NB4 (cell line): ENCODE measurements at regions not wholly inside any gene's neighbourhood (a gene's known extent, or its start where the extent isn't known, plus 50 kb on each side); places are given as distances from the start of the nearest gene placed in this dataset.

Experiments
- DNase-seq: peaks from one replicate; pipeline ENCODE4 v3.0.0; 2010; ENCODE audit warnings: low read depth
- H3K4me3 ChIP-seq: one replicate; pipeline ENCODE4 v1.5.1; 2011; ENCODE audit warnings: mild to moderate bottlenecking, low read depth, low read length, moderate library complexity
- MYC ChIP-seq: IDR thresholded peaks from 2 replicates; pipeline ENCODE4 v1.6.1; 2011; ENCODE audit warnings: low read depth, low read length
- POLR2A ChIP-seq: IDR thresholded peaks from 2 replicates; pipeline ENCODE4 v1.6.1; 2011; ENCODE audit warnings: mild to moderate bottlenecking; ENCODE audit not compliant: insufficient read length; ENCODE audit errors: extremely low read depth
- TF ChIP-seq, protein P1 (sequence below): IDR thresholded peaks from one replicate; pipeline ENCODE4 v1.5.1; 2012; ENCODE audit warnings: low read depth, low read length
- TF ChIP-seq, protein P2 (sequence below): IDR thresholded peaks from 2 replicates; pipeline ENCODE4 v1.6.1; 2011; ENCODE audit warnings: low read depth, low read length

DNA sequence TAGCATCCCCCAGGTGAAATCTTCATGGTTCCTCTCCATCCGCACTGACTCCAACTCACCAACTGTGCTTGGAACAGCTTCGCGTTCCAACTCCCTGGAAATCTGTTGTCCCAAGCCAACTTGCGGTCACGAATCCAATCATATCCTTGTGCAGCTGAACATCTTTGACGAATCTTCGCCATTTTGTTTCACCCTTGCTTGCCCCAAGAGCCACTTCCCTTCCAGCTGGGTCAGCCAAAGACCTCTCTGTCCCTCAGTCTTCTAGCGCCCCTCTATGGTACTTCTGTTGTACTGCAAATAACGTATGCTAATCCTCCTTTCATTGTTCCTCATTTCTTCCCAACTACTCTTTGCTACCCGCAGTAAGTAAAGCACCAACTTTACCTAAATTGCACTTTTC, 61.0 kb upstream of the TARS1 start:
- no peak for TF ChIP-seq POLR2A
- TF ChIP-seq, protein P1, sequence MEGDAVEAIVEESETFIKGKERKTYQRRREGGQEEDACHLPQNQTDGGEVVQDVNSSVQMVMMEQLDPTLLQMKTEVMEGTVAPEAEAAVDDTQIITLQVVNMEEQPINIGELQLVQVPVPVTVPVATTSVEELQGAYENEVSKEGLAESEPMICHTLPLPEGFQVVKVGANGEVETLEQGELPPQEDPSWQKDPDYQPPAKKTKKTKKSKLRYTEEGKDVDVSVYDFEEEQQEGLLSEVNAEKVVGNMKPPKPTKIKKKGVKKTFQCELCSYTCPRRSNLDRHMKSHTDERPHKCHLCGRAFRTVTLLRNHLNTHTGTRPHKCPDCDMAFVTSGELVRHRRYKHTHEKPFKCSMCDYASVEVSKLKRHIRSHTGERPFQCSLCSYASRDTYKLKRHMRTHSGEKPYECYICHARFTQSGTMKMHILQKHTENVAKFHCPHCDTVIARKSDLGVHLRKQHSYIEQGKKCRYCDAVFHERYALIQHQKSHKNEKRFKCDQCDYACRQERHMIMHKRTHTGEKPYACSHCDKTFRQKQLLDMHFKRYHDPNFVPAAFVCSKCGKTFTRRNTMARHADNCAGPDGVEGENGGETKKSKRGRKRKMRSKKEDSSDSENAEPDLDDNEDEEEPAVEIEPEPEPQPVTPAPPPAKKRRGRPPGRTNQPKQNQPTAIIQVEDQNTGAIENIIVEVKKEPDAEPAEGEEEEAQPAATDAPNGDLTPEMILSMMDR: peak; percentile 46

DNA sequence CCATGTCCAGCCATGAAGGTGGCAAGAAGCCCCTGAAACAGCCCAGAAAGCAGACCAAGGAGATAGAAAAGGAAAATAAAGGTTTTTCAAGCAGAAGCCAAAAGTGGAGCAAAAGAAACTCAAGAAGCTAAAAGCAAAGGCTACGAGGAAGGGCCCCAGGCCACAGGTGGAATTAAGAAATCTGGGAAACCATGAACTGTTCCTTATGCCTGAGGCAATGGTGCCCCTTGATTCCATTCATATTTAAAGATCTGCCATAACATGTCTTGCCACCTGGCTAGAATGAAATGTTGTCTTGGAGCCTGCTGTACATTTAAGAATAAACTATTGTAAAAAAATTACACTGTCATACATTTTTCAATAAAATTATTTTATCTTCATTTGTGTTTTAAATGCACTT, 59.5 kb upstream of the TARS1 start:
- TF ChIP-seq POLR2A (no peak), MYC (no peak)
- TF ChIP-seq, protein P1: no peak
- TF ChIP-seq, protein P2, sequence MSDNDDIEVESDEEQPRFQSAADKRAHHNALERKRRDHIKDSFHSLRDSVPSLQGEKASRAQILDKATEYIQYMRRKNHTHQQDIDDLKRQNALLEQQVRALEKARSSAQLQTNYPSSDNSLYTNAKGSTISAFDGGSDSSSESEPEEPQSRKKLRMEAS: no peak
- DNase-seq: no peak
- no peak overlapping the region for H3K4me3 ChIP-seq

More for the DNA sequence above, 61.0 kb upstream of the TARS1 start:
- DNase-seq: peak; percentile 57
- H3K4me3 ChIP-seq: no peak overlapping the region
